AG10803 (cell line): ENCODE measurements at regions not wholly inside any gene's neighbourhood (a gene's known extent, or its start where the extent isn't known, plus 50 kb on each side); places are given as distances from the start of the nearest gene placed in this dataset.

ENCODE experiments used
- DNase-seq: peaks from one replicate; pipeline ENCODE4 v3.0.0; 2010; ENCODE audit warnings: low read depth
- H3K4me3 ChIP-seq: 2 replicates; pipeline ENCODE4 v1.5.1; 2011; ENCODE audit warnings: mild to moderate bottlenecking, low read length, control low read depth
- CTCF ChIP-seq: conservative IDR thresholded peaks from 2 replicates; pipeline ENCODE4 v1.5.1; 2011; ENCODE audit warnings: mild to moderate bottlenecking, low read length, control low read depth, inconsistent platforms

GRCh38 chr1:30375156-30375555, 348.2 kb downstream of the MATN1 start:
- TF ChIP-seq CTCF: no peak

GRCh38 chr1:30374400-30375070, 348.9 kb downstream of the MATN1 start:
- DNase-seq: no peak
- H3K4me3 ChIP-seq: no peak overlapping the region
- no peak for TF ChIP-seq CTCF

More at GRCh38 chr1:30375156-30375555, 348.2 kb downstream of the MATN1 start:
- no peak overlapping the region for H3K4me3 ChIP-seq
- no peak for DNase-seq

GRCh38 chr1:30373471-30374399, 349.6 kb downstream of the MATN1 start:
- no peak for DNase-seq
- H3K4me3 ChIP-seq: no peak overlapping the region
- TF ChIP-seq CTCF: no peak

GRCh38 chr1:30372792-30373433, 350.5 kb downstream of the MATN1 start:
- no peak for DNase-seq
- no peak for TF ChIP-seq CTCF
- H3K4me3 ChIP-seq: no peak overlapping the region

- TF ChIP-seq CTCF: no peak
- no peak overlapping the region for H3K4me3 ChIP-seq
- no peak for DNase-seq
These were observed 351.2 kb downstream of the MATN1 start for GRCh38 chr1:30371888-30372791.

GRCh38 chr1:30371179-30371788, 352.1 kb downstream of the MATN1 start:
- no peak for TF ChIP-seq CTCF
- H3K4me3 ChIP-seq: no peak overlapping the region
- DNase-seq: no peak
